SK-N-SH (cell line): ENCODE measurements at regions not wholly inside any gene's neighbourhood (a gene's known extent, or its start where the extent isn't known, plus 50 kb on each side); places are given as distances from the start of the nearest gene placed in this dataset.

Experiments used
- CTCF ChIA-PET: fragments of 300-600, 350-600 bp; formaldehyde crosslinking; extraction: SDS; loops from one replicate; lab custom pipeline; 2021; lab: Yijun Ruan, JAX
- POLR2A ChIA-PET: fragments of 350-600 bp; sonication (Branson Sonifier 250); formaldehyde crosslinking; extraction: SDS; loops from one replicate; lab custom pipeline; 2020; ENCODE audit warnings: antibody characterized with exemption, inconsistent platforms; lab: Yijun Ruan, JAX
- DNase-seq: peaks from one replicate; pipeline ENCODE4 v3.0.0; 2012
- H2AFZ ChIP-seq: fragments of 200-600 bp; sonication (generic); 2 replicates; pipeline ENCODE4 v1.8.1; 2016; ENCODE audit warnings: antibody characterized with exemption, mild to moderate bottlenecking, low read depth
- H3F3A ChIP-seq: fragments of 200-600 bp; sonication (generic); replicated peaks from 2 replicates; pipeline ENCODE3; 2016; ENCODE audit warnings: antibody characterized with exemption, mild to moderate bottlenecking; ENCODE audit not compliant: insufficient read depth
- H3K27ac ChIP-seq, 2 experiments: fragments of 200-500 bp in 1 of 2; fragments of 200-600 bp in 1 of 2; sonication (Bioruptor generic) in 1 of 2; sonication (generic), shearing (Covaris generic) in 1 of 2; 2 replicates each; pipeline versions ENCODE4 v1.5.1 to v1.6.1; 2014 to 2016; ENCODE audit warnings: low read depth in 2 of 2, inconsistent platforms in 1 of 2, low read length in 1 of 2, mild to moderate bottlenecking in 1 of 2, mixed read lengths in 1 of 2
- H3K27me3 ChIP-seq: fragments of 200-600 bp; sonication (generic), shearing (Covaris generic); 2 replicates; pipeline ENCODE4 v1.6.1; 2016; ENCODE audit warnings: mixed run types; ENCODE audit not compliant: insufficient read depth
- H3K36me3 ChIP-seq, 2 experiments: fragments of 200-500 bp in 1 of 2; fragments of 200-600 bp in 1 of 2; sonication (Bioruptor generic) in 1 of 2; sonication (generic) in 1 of 2; replicated peaks in 1 of 2; 2 replicates each; pipeline versions ENCODE3 to v1.5.1; 2014 to 2016; ENCODE audit warnings: low read length in 1 of 2, mild to moderate bottlenecking in 1 of 2; ENCODE audit not compliant: insufficient read depth in 2 of 2, control insufficient read depth in 1 of 2
- H3K4me1 ChIP-seq, 2 experiments: fragments of 200-500 bp in 1 of 2; fragments of 200-600 bp in 1 of 2; sonication (Bioruptor generic) in 1 of 2; sonication (generic), shearing (Covaris generic) in 1 of 2; 2 replicates each; pipeline versions ENCODE4 v1.5.1 to v1.6.1; 2014 to 2016; ENCODE audit warnings: low read depth in 1 of 2, low read length in 1 of 2, mixed run types in 1 of 2; ENCODE audit not compliant: insufficient read depth in 2 of 2, control insufficient read depth in 1 of 2
- H3K4me2 ChIP-seq: fragments of 200-600 bp; sonication (generic), shearing (Covaris generic); 2 replicates; pipeline ENCODE4 v1.6.1; 2017; ENCODE audit warnings: mixed run types
- H3K4me3 ChIP-seq, 2 experiments: fragments of 200-500 bp in 1 of 2; fragments of 200-600 bp in 1 of 2; sonication (Bioruptor generic) in 1 of 2; sonication (generic), shearing (Covaris generic) in 1 of 2; 2 replicates each; pipeline versions ENCODE4 v1.5.1 to v1.8.1; 2014 to 2016; ENCODE audit warnings: low read depth in 2 of 2, inconsistent platforms in 1 of 2, low read length in 1 of 2, mild to moderate bottlenecking in 1 of 2, mixed read lengths in 1 of 2, moderate library complexity in 1 of 2
- H3K79me2 ChIP-seq: fragments of 200-600 bp; sonication (generic); 2 replicates; pipeline ENCODE4 v1.8.1; 2017; ENCODE audit warnings: mild to moderate bottlenecking; ENCODE audit not compliant: insufficient read depth
- H3K9ac ChIP-seq: fragments of 200-600 bp; sonication (generic); 2 replicates; pipeline ENCODE4 v1.6.1; 2017; ENCODE audit warnings: mixed run types
- H3K9me2 ChIP-seq: fragments of 200-600 bp; sonication (generic); 2 replicates; pipeline ENCODE4 v1.6.1; 2017; ENCODE audit warnings: mixed run types
- H3K9me3 ChIP-seq: fragments of 200-600 bp; sonication (generic); 2 replicates; pipeline ENCODE4 v1.6.1; 2017; ENCODE audit warnings: mixed run types, mild to moderate bottlenecking, moderate library complexity
- H4K20me1 ChIP-seq: fragments of 200-600 bp; sonication (generic); 2 replicates; pipeline ENCODE4 v1.6.1; 2017; ENCODE audit warnings: mild to moderate bottlenecking, mixed run types; ENCODE audit not compliant: insufficient read depth
- CHD2 ChIP-seq: fragments of 150-350 bp; IDR thresholded peaks from 2 replicates; pipeline ENCODE4 v1.6.1; 2018; ENCODE audit warnings: low read length; ENCODE audit not compliant: partially characterized antibody
- FOXJ3 ChIP-seq: sonication (generic); formaldehyde crosslinking; IDR thresholded peaks from 2 replicates; pipeline ENCODE4 v1.5.1; 2020; ENCODE audit warnings: mild to moderate bottlenecking, missing genetic modification reagents
- FOXM1 ChIP-seq: IDR thresholded peaks from 2 replicates; pipeline ENCODE4 v1.4.0; 2012; ENCODE audit warnings: low read depth, mild to moderate bottlenecking
- GABPA ChIP-seq: IDR thresholded peaks from 2 replicates; pipeline ENCODE4 v1.4.0; 2012; ENCODE audit warnings: low read depth, mild to moderate bottlenecking
- GATA2 ChIP-seq: sonication (generic); formaldehyde crosslinking; IDR thresholded peaks from 2 replicates; pipeline ENCODE4 v1.5.0; 2020; ENCODE audit warnings: mild to moderate bottlenecking, missing genetic modification reagents
- IRF3 ChIP-seq: fragments of 150-350 bp; IDR thresholded peaks from 2 replicates; pipeline ENCODE4 v1.6.1; 2016; ENCODE audit warnings: mild to moderate bottlenecking, low read depth, low read length
- MEF2A ChIP-seq: IDR thresholded peaks from 2 replicates; pipeline ENCODE4 v1.4.0; 2012; ENCODE audit warnings: low read depth, borderline replicate concordance
- MXI1 ChIP-seq: IDR thresholded peaks from 2 replicates; pipeline ENCODE4 v1.6.1; 2012; ENCODE audit warnings: mild to moderate bottlenecking, low read depth, low read length, improper control_type of control experiment
- POLR2AphosphoS5 ChIP-seq: IDR thresholded peaks from 2 replicates; pipeline ENCODE4 v1.6.1; 2012; ENCODE audit warnings: low read depth, low read length
- RFX5 ChIP-seq: IDR thresholded peaks from 2 replicates; pipeline ENCODE4 v1.6.1; 2012; ENCODE audit warnings: mild to moderate bottlenecking, improper control_type of control experiment, low read length
- SIN3A ChIP-seq: IDR thresholded peaks from 2 replicates; pipeline ENCODE4 v1.6.1; 2012; ENCODE audit warnings: low read depth, mild to moderate bottlenecking, low read length, moderate library complexity, borderline replicate concordance
- TCF12 ChIP-seq: IDR thresholded peaks from 2 replicates; pipeline ENCODE4 v1.4.0; 2012
- TEAD4 ChIP-seq: IDR thresholded peaks from 2 replicates; pipeline ENCODE4 v1.4.0; 2012; ENCODE audit warnings: mild to moderate bottlenecking, borderline replicate concordance; ENCODE audit not compliant: insufficient read depth
- USF2 ChIP-seq: fragments of 150-350 bp; IDR thresholded peaks from 2 replicates; pipeline ENCODE4 v1.6.1; 2017; ENCODE audit warnings: antibody characterized with exemption, low read length, low read depth, borderline replicate concordance
- YY1 ChIP-seq: IDR thresholded peaks from 2 replicates; pipeline ENCODE4 v1.4.0; 2012; ENCODE audit warnings: low read depth, mild to moderate bottlenecking
- WGBS: methylation state at CpG from one replicate; pipeline ENCODE4 v1.1.6; 2017; ENCODE audit warnings: low lambda C conversion rate; 5-methylcytosine and 5-hydroxymethylcytosine counted together
- TF ChIP-seq, protein P1 (sequence below): fragments of 200-600 bp; sonication (generic); IDR thresholded peaks from 2 replicates; pipeline ENCODE4 v1.6.1; 2017; ENCODE audit warnings: antibody characterized with exemption, mild to moderate bottlenecking, moderate library complexity
- TF ChIP-seq, protein P2 (sequence below): IDR thresholded peaks from 2 replicates; pipeline ENCODE4; 2012
- TF ChIP-seq, protein P3 (sequence below): IDR thresholded peaks from 2 replicates; pipeline ENCODE4 v1.4.0; 2012; ENCODE audit warnings: low read depth, borderline replicate concordance
- TF ChIP-seq, protein P4 (sequence below): IDR thresholded peaks from 2 replicates; pipeline ENCODE4 v1.4.0; 2012; ENCODE audit warnings: low read depth

DNA sequence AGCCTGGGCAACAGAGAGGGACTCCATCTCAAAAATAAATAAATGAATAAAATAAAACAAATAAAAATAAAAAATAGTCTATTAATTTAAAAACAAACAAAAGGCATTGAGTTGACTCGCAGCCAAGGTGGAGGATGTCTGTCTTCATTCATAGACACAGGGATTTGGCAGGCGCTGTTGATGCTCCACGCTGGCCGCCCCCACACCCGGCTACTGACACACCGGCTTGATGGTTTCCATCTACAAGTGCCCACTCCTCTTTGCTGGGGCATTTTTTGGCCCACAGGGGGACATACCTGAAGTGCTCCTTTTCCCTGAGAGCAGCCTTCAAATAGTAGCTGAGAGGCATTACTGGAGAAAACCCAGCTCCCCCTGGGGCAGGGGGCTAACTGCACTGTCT, 178.3 kb upstream of the RALGAPA2 start:
- Histone ChIP-seq H2AFZ (no peak overlapping the region), H3K4me1 (no peaks in the 10 kb centered on the region), H4K20me1 (no peaks in the 10 kb centered on the region), H3K27me3 (peaks cover 18% of the 10 kb centered on the region; the same call in 1 of the 2 replicates), H3K79me2 (no peaks in the 10 kb centered on the region), H3K9me3 (no peaks in the 10 kb centered on the region), H3K36me3 (no peaks in the 10 kb centered on the region), H3K9me2 (no peaks in the 10 kb centered on the region), H3F3A (no peaks in the 10 kb centered on the region), H3K9ac (no peak overlapping the region), H3K27ac (no peak overlapping the region), H3K4me3 (no peak overlapping the region), H3K4me2 (no peak overlapping the region)
- POLR2A ChIA-PET = no interaction called here
- 5% methylated on average over 6 of the region's 6 CpGs for WGBS
- CTCF ChIA-PET = no interaction called here
- no peak for TF ChIP-seq RFX5
- TF ChIP-seq, protein P1, sequence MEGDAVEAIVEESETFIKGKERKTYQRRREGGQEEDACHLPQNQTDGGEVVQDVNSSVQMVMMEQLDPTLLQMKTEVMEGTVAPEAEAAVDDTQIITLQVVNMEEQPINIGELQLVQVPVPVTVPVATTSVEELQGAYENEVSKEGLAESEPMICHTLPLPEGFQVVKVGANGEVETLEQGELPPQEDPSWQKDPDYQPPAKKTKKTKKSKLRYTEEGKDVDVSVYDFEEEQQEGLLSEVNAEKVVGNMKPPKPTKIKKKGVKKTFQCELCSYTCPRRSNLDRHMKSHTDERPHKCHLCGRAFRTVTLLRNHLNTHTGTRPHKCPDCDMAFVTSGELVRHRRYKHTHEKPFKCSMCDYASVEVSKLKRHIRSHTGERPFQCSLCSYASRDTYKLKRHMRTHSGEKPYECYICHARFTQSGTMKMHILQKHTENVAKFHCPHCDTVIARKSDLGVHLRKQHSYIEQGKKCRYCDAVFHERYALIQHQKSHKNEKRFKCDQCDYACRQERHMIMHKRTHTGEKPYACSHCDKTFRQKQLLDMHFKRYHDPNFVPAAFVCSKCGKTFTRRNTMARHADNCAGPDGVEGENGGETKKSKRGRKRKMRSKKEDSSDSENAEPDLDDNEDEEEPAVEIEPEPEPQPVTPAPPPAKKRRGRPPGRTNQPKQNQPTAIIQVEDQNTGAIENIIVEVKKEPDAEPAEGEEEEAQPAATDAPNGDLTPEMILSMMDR = no peak
- TF ChIP-seq, protein P2, sequence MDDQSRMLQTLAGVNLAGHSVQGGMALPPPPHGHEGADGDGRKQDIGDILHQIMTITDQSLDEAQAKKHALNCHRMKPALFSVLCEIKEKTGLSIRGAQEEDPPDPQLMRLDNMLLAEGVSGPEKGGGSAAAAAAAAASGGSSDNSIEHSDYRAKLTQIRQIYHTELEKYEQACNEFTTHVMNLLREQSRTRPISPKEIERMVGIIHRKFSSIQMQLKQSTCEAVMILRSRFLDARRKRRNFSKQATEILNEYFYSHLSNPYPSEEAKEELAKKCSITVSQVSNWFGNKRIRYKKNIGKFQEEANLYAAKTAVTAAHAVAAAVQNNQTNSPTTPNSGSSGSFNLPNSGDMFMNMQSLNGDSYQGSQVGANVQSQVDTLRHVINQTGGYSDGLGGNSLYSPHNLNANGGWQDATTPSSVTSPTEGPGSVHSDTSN = no peak
- no peak for TF ChIP-seq GABPA
- no peak for TF ChIP-seq SIN3A
- TF ChIP-seq GATA2 = no peak
- no peak for TF ChIP-seq TCF12
- no peak for TF ChIP-seq TEAD4
- no peak for TF ChIP-seq USF2
- TF ChIP-seq FOXJ3 (CRISPR knock-in tag) = no peak
- no peak for TF ChIP-seq POLR2AphosphoS5
- TF ChIP-seq FOXM1 = no peak
- no peak for TF ChIP-seq YY1
- TF ChIP-seq CHD2 = no peak
- no peak for DNase-seq

- Histone ChIP-seq H3K27me3 (peaks cover 10% of the 10 kb centered on the region; the same call in 1 of the 2 replicates), H3K36me3 (no peaks in the 10 kb centered on the region), H3K4me1 (no peaks in the 10 kb centered on the region), H3K4me3 (no peak overlapping the region), H3F3A (no peaks in the 10 kb centered on the region), H3K4me2 (no peak overlapping the region), H2AFZ (no peak overlapping the region), H3K9ac (no peak overlapping the region), H4K20me1 (no peaks in the 10 kb centered on the region), H3K9me3 (no peaks in the 10 kb centered on the region), H3K9me2 (no peaks in the 10 kb centered on the region), H3K27ac (no peak overlapping the region), H3K79me2 (no peaks in the 10 kb centered on the region)
- CTCF ChIA-PET = interaction anchor here (1.4 kb wide), 1 partner anchor 28 kb away, joined by 6 read pairs; no protein-coding TSS in a partner anchor
- WGBS = 9% methylated on average over 8 of the region's 8 CpGs
- no peak for DNase-seq
- POLR2A ChIA-PET = no interaction called here
- TF ChIP-seq IRF3 (no peak), TCF12 (no peak), FOXM1 (no peak), GATA2 (no peak), CHD2 (no peak), TEAD4 (no peak), MEF2A (no peak), POLR2AphosphoS5 (no peak), GABPA (no peak), MXI1 (no peak)
- TF ChIP-seq, protein P3, sequence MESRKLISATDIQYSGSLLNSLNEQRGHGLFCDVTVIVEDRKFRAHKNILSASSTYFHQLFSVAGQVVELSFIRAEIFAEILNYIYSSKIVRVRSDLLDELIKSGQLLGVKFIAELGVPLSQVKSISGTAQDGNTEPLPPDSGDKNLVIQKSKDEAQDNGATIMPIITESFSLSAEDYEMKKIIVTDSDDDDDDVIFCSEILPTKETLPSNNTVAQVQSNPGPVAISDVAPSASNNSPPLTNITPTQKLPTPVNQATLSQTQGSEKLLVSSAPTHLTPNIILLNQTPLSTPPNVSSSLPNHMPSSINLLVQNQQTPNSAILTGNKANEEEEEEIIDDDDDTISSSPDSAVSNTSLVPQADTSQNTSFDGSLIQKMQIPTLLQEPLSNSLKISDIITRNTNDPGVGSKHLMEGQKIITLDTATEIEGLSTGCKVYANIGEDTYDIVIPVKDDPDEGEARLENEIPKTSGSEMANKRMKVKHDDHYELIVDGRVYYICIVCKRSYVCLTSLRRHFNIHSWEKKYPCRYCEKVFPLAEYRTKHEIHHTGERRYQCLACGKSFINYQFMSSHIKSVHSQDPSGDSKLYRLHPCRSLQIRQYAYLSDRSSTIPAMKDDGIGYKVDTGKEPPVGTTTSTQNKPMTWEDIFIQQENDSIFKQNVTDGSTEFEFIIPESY = no peak
- TF ChIP-seq, protein P4, sequence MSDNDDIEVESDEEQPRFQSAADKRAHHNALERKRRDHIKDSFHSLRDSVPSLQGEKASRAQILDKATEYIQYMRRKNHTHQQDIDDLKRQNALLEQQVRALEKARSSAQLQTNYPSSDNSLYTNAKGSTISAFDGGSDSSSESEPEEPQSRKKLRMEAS = no peak
- TF ChIP-seq, protein P2 = no peak
These were observed 176.5 kb upstream of the RALGAPA2 start for GRCh38 chr20:20888936-20889335.
